PC-9 (cell line): ENCODE measurements at regions not wholly inside any gene's neighbourhood (a gene's known extent, or its start where the extent isn't known, plus 50 kb on each side); places are given as distances from the start of the nearest gene placed in this dataset.

Experiments used
- BruUV-seq: library from RNA; stranded (reverse); fragments of 400-500 nt; replicated peaks from 2 replicates; lab custom pipeline; 2021; lab: Mats Ljungman, UMichigan
- CTCF ChIA-PET: fragments of 300-600 bp; sonication (Branson Sonifier 250); formaldehyde crosslinking; loops from one replicate; lab custom pipeline; 2022; ENCODE audit warnings: antibody characterized with exemption; lab: Charles Lee
- POLR2A ChIA-PET: fragments of 300-600 bp; sonication (Branson Sonifier 250); formaldehyde crosslinking; loops from one replicate; lab custom pipeline; 2022; ENCODE audit warnings: antibody characterized with exemption; ENCODE audit not compliant: unreplicated experiment; lab: Charles Lee
- DNase-seq, 2 experiments: peaks; one replicate each; pipeline versions ENCODE4 v3.0.0 to v3.0.0-alpha.2; 2015 to 2022; ENCODE audit warnings: mixed read lengths in 1 of 2
- H2AFZ ChIP-seq: fragments of 200-600 bp; sonication (generic); 2 replicates; pipeline ENCODE4 v1.8.1; 2017; ENCODE audit warnings: antibody characterized with exemption
- H3F3A ChIP-seq: fragments of 200-600 bp; sonication (generic); 2 replicates; pipeline ENCODE4 v1.8.1; 2017; ENCODE audit warnings: antibody characterized with exemption, mild to moderate bottlenecking, low read depth; ENCODE audit not compliant: insufficient read depth
- H3K27ac ChIP-seq: fragments of 200-600 bp; sonication (generic); 2 replicates; pipeline ENCODE4 v1.6.1; 2016; ENCODE audit warnings: mixed run types
- H3K27me3 ChIP-seq: fragments of 200-600 bp; sonication (generic); 2 replicates; pipeline ENCODE4 v1.6.1; 2016; ENCODE audit warnings: low read depth, mixed run types; ENCODE audit not compliant: insufficient read depth
- H3K36me3 ChIP-seq: fragments of 200-600 bp; sonication (generic); 2 replicates; pipeline ENCODE4 v1.6.1; 2016; ENCODE audit warnings: low read depth, mixed run types
- H3K4me1 ChIP-seq: fragments of 200-600 bp; sonication (generic); replicated peaks from 2 replicates; pipeline ENCODE4 v1.6.1; 2016; ENCODE audit warnings: mixed run types; ENCODE audit not compliant: insufficient read depth
- H3K4me2 ChIP-seq: fragments of 200-600 bp; sonication (generic); 2 replicates; pipeline ENCODE4 v1.6.1; 2017; ENCODE audit warnings: mixed run types
- H3K4me3 ChIP-seq: fragments of 200-600 bp; sonication (generic); 2 replicates; pipeline ENCODE4 v1.6.1; 2016; ENCODE audit warnings: mixed run types
- H3K79me2 ChIP-seq: fragments of 200-600 bp; sonication (generic); 2 replicates; pipeline ENCODE4 v1.6.1; 2017; ENCODE audit warnings: low read depth, mixed run types
- H3K9me2 ChIP-seq: fragments of 200-600 bp; sonication (generic); 2 replicates; pipeline ENCODE4 v1.8.1; 2017; ENCODE audit warnings: mild to moderate bottlenecking; ENCODE audit not compliant: insufficient read depth
- H3K9me3 ChIP-seq: fragments of 200-600 bp; sonication (generic); 2 replicates; pipeline ENCODE4 v1.8.1; 2016; ENCODE audit warnings: low read depth; ENCODE audit not compliant: insufficient read depth
- H4K20me1 ChIP-seq: fragments of 200-600 bp; sonication (generic); 2 replicates; pipeline ENCODE4 v1.8.1; 2017; ENCODE audit not compliant: insufficient read depth
- EZH2 ChIP-seq: fragments of 200-600 bp; sonication (generic); IDR thresholded peaks from 2 replicates; pipeline ENCODE4 v1.8.0; 2017; ENCODE audit warnings: antibody characterized with exemption, low read depth
- intact Hi-C: fragments of 100-400 bp; cut with micrococcal nuclease; formaldehyde crosslinking; loops from one replicate; pipeline ENCODE4 v1.10.0; 2022; ENCODE audit not compliant: unreplicated experiment
- TF ChIP-seq, protein P1 (sequence below): fragments of 200-600 bp; sonication (generic); conservative IDR thresholded peaks from 2 replicates; pipeline ENCODE4 v1.6.1; 2017; ENCODE audit warnings: mixed run types, antibody characterized with exemption, mild to moderate bottlenecking, moderate library complexity

GRCh38 chr12:87142342-87142741 lies 886.2 kb upstream of the MGAT4C start:
- TF ChIP-seq EZH2: no peak
- H3K36me3 ChIP-seq: no peaks in the 10 kb centered on the region
- CTCF ChIA-PET: no interaction called here
- no peaks in the 10 kb centered on the region for H4K20me1 ChIP-seq
- H3K4me2 ChIP-seq: no peak overlapping the region
- BruUV-seq: no TSS peak
- H3K9me3 ChIP-seq: no peaks in the 10 kb centered on the region; the same call in 1 of the 2 replicates
- no peaks in the 10 kb centered on the region for H3K79me2 ChIP-seq
- no peak overlapping the region for H3K27ac ChIP-seq
- POLR2A ChIA-PET: no interaction called here
- intact Hi-C loops: no loop called here
- DNase-seq: no peak
- H2AFZ ChIP-seq: no peak overlapping the region
- H3K27me3 ChIP-seq: no peaks in the 10 kb centered on the region
- peaks cover 1% of the 10 kb centered on the region; the same call in 1 of the 2 replicates for H3K4me1 ChIP-seq
- no peaks in the 10 kb centered on the region for H3F3A ChIP-seq
- no peaks in the 10 kb centered on the region for H3K9me2 ChIP-seq
- no peak overlapping the region for H3K4me3 ChIP-seq

GRCh38 chr12:87141091-87141490 lies 884.9 kb upstream of the MGAT4C start:
- Histone ChIP-seq H3K27me3 (no peaks in the 10 kb centered on the region), H3K4me3 (no peak overlapping the region), H3K27ac (no peak overlapping the region), H3K9me2 (no peaks in the 10 kb centered on the region), H3K4me2 (no peak overlapping the region), H3K79me2 (no peaks in the 10 kb centered on the region), H3K36me3 (no peaks in the 10 kb centered on the region), H3K4me1 (peaks cover 14% of the 10 kb centered on the region; the same call in 1 of the 2 replicates), H2AFZ (no peak overlapping the region), H4K20me1 (no peaks in the 10 kb centered on the region), H3K9me3 (no peaks in the 10 kb centered on the region; the same call in 1 of the 2 replicates), H3F3A (no peaks in the 10 kb centered on the region)
- ChIA-PET CTCF (no interaction called here), POLR2A (no interaction called here)
- intact Hi-C loops: no loop called here
- no peak for DNase-seq
- no TSS peak for BruUV-seq
- no peak for TF ChIP-seq EZH2
- TF ChIP-seq, protein P1, sequence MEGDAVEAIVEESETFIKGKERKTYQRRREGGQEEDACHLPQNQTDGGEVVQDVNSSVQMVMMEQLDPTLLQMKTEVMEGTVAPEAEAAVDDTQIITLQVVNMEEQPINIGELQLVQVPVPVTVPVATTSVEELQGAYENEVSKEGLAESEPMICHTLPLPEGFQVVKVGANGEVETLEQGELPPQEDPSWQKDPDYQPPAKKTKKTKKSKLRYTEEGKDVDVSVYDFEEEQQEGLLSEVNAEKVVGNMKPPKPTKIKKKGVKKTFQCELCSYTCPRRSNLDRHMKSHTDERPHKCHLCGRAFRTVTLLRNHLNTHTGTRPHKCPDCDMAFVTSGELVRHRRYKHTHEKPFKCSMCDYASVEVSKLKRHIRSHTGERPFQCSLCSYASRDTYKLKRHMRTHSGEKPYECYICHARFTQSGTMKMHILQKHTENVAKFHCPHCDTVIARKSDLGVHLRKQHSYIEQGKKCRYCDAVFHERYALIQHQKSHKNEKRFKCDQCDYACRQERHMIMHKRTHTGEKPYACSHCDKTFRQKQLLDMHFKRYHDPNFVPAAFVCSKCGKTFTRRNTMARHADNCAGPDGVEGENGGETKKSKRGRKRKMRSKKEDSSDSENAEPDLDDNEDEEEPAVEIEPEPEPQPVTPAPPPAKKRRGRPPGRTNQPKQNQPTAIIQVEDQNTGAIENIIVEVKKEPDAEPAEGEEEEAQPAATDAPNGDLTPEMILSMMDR: no peak

- Histone ChIP-seq H2AFZ (0 out of 2 replicates have a peak overlapping the region, but pooled peaks have one; percentile 6), H4K20me1 (no peaks in the 10 kb centered on the region), H3K27me3 (no peaks in the 10 kb centered on the region), H3K4me2 (no peak overlapping the region), H3K27ac (no peak overlapping the region), H3K79me2 (no peaks in the 10 kb centered on the region), H3K36me3 (no peaks in the 10 kb centered on the region), H3K4me1 (peaks cover 14% of the 10 kb centered on the region; the same call in 1 of the 2 replicates), H3F3A (no peaks in the 10 kb centered on the region), H3K9me3 (no peaks in the 10 kb centered on the region; the same call in 1 of the 2 replicates), H3K9me2 (no peaks in the 10 kb centered on the region), H3K4me3 (no peak overlapping the region)
- intact Hi-C loops: no loop called here
- DNase-seq: peak in 1 of 2 experiments; percentile 53
- BruUV-seq: no TSS peak
- no peak for TF ChIP-seq EZH2
- TF ChIP-seq, protein P1: no peak
- POLR2A ChIA-PET: no interaction called here
- CTCF ChIA-PET: no interaction called here
These were observed 884.1 kb upstream of the MGAT4C start for GRCh38 chr12:87140262-87140661.

DNA sequence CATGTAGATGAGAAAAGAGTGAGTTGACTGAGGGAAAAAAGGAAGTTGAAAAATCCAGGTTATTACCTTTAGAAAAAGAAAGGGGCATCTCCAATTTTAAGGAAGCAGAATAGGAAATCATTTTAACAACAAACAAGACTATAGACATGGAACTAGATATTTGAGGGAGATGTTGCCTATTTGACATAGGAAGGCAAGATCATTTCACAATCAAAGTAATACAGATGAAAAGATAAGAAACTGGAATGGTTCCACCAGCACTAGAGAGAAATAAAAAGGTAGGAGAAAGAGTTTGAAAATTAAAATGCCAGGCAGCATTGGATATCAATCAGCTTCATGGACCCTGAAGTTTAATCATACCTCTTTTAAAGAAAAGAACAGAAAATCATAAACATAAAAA lies 881.0 kb upstream of the MGAT4C start:
- H3K27me3 ChIP-seq: no peaks in the 10 kb centered on the region
- TF ChIP-seq, protein P1: no peak
- TF ChIP-seq EZH2: no peak
- no peaks in the 10 kb centered on the region for H3F3A ChIP-seq
- no peaks in the 10 kb centered on the region; the same call in 1 of the 2 replicates for H3K9me3 ChIP-seq
- H3K4me2 ChIP-seq: no peak overlapping the region
- no peak overlapping the region for H3K27ac ChIP-seq
- H3K79me2 ChIP-seq: no peaks in the 10 kb centered on the region
- DNase-seq: no peak
- BruUV-seq: no TSS peak
- CTCF ChIA-PET: interaction anchor here (0.6 kb wide), 1 partner anchor 49 kb away, joined by 3 read pairs; no protein-coding TSS in a partner anchor
- no peak overlapping the region for H2AFZ ChIP-seq
- POLR2A ChIA-PET: no interaction called here
- H3K36me3 ChIP-seq: no peaks in the 10 kb centered on the region
- peaks cover 14% of the 10 kb centered on the region; the same call in 1 of the 2 replicates for H3K4me1 ChIP-seq
- no peaks in the 10 kb centered on the region for H3K9me2 ChIP-seq
- H3K4me3 ChIP-seq: no peak overlapping the region
- intact Hi-C loops: no loop called here
- H4K20me1 ChIP-seq: no peaks in the 10 kb centered on the region
